HG02852 (cell line): ENCODE measurements at regions not wholly inside any gene's neighbourhood (a gene's known extent, or its start where the extent isn't known, plus 50 kb on each side); places are given as distances from the start of the nearest gene placed in this dataset.

Source experiments
- ATAC-seq: cut with Tn5 transposase; IDR thresholded peaks from one replicate; pipeline ENCODE4 v1.9.1; 2021; ENCODE audit warnings: mild to moderate bottlenecking, moderate library complexity; ENCODE audit not compliant: unreplicated experiment

DNA sequence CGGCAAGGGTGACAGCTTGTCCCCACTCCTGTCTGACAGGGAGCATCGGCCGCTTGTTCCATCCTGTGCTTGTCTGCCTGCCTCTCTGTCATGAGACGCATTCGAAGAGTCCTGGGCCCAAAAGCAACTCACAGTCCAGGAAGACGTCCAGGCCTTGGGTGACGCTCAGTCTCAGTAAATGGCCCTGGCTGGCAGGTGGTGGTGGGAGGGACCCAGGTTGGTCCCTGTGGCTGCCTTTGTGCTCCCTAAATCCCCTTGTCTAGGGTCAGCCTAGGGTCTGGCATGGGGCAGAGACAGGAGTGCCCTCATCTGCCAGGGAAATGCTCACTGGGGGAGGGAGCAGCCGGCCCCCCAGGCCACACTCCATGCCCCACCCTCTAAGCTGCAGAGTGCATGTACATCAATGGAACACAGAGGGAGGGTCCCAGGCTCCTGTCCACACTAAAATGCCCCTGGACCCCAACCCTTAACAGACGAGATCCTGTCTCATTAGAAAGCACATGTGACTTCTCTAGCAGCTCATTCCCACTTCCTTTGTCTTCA lies 295.2 kb upstream of the ZNF32 start:
- ATAC-seq: no peak

DNA sequence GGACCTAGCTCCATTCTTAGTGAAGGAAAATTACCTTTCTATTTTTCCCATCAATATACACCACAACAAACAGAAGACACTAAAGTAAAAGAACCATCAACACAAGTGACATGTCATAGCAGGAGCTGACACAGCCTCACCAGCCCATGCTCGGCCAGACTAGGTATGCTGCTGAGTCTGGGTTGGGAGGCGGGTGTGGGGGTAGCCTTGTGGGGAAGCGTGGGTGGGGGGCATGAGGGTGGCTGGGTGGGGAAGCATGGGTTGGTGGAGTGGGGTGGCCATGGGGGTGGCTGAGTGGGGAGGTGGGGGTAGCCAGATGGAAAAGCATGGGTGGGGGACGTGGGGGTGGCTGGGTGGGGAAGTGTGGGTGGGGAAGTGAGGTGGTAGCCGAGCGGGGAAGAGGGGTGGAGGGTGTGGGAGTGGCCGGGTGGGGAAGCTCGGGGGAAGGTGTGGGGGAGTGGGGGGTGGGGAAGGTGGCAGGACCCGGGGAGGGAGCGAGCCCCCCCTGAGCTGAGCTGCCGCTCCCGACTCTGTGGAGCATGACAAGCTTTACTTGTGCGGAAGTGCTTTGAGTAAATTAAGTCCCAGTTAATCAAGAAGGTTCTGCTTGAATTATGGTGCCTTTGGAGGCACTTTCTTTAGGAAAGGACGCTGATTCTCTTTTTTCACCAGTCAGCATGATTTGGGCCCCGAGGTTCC lies 294.6 kb upstream of the ZNF32 start:
- ATAC-seq: no peak

DNA sequence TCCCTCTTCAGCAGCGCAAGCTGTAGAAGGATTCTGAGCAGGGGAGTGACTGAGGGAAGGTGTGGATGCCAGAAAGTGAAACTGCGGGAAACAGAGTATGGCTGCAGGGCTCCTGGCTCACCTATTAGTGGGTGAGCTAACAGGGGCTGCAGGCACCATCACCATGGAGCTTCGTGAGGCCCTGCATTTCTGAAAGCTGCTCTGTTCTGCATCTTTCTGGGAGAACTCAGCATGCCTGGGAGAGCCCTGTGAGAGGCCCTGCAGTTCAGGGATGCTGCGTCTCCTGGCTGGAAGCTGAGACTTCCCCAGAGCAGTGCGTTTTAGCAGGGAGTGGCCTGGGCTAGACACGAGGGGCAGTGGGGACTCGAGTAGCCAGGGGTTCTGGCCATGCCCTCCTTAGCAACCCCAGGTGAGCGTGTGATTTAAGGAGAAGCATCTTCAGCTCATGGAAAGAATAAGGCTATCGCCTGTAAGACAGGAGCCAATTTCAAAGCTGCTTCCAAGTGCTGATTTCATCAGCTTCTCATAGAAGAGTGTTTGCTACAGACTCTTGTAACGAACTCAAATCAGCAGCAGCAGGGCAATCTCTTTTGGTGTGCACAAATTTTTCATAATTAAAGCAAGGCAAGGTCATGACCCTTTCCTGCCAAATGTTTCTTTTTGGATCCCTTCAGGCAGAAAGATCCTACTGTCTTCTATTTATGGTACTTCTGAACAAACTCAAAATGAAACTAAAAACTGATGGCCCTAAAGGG lies 293.6 kb upstream of the ZNF32 start:
- ATAC-seq: no peak

DNA sequence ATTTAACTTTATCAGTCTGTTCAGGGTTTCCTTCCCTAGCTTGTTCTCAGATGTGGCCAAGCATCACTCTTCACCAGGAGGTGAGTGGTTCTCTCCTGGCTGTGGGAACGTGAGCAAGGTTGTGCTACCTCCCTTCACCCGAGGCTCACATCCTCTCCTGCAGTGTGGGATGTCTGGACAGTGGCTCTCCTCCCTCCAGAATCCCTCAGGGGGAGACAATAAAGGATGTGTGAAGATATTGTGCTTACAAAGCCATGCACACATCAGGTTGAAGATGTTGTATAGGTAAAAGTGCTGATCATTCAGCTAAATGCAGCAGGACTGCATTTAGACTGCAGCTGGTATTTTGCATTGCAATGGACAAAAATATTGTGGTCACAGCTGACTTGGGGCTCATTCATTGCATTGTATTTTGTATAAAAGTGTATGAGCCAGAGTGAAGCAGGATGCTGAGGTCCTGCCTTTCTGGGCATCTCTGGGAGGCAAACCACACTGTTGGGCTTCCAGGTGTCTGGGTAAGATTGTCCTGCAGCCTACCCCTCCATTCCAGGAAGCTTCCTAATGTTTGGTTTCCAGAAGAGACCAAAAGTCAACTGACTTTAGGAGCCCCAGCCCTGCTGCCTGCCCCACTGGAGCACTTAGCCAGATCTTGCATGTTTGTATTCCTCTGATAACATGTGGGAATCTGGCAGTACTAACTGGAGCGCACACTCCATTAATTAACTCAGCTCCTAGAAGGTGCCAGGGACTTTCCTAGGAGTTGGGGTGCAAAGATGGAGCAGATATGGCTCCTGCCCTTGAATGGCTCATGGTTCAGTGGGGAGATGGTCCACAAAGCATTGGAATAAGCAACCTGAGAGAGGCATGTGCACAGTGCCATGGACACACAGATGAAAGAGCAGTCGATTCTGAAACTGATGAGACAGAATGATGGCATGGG lies 292.5 kb upstream of the ZNF32 start:
- ATAC-seq: no peak

DNA sequence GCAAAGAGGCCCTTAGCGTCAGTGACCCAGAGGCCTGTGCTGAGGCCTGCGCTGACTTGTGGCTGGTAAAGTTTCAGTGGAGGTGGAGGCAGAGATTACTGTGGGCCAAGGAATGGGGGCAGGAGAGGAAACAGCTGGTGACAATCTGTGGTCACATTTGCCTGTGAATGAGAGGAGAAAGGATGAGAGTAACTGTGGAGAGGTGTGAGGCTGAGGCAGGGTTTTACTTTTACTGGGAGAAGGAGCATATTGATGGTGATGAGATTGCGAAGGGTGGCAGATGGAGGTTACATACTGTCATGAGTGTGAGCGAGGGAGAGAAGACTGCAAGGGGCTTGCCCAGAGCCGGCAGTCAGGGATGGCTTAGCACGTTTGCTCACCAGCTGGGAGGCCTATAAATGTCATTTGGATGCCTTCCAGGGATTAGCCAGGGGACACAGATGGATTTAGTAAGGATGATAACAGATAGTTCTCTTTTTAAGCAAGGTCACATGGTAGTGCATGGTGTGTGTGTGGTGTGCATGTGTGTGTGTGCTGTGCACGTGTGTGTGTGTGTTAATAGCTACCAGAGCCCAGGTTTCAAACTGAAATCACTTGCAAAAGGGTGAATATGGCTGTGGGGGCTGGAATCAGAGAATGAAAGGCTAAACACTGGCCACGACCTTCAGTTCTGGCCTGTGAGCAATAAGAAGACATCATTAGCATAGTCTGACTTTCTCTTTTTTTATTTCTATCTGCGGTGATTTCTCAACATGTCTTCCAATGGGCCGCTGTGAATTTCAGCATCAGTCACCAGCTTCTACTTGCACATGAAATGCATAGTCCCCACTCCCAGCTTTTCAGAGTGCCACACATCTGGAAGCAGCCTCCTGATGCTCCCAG lies 291.5 kb upstream of the ZNF32 start:
- no peak for ATAC-seq

DNA sequence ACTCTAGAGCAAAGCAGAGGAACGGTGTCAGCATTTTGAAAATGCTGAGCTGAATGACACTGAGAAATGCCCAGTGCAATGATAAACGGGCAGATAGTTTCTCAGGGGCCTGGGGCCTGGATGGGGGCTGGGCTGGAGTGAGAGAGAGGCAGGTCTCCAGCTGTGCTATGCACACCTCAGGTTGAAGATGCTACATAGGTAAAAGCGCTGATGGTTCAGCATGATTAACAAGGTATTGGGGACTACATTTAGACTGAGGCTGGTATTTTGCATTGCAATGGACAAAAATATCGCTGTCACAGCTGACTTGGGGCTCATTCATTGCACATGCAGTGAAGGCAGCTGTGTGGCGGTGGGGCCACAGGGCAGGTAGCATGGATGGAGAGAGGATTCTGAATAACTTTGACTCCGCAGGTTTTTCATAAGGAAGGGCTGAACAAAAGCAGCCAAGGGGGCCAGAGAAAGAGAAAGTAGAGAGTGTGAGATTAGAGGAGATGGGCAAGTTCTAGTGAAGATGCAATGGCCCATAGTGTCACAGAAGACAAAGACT lies 290.8 kb upstream of the ZNF32 start:
- ATAC-seq: no peak

DNA sequence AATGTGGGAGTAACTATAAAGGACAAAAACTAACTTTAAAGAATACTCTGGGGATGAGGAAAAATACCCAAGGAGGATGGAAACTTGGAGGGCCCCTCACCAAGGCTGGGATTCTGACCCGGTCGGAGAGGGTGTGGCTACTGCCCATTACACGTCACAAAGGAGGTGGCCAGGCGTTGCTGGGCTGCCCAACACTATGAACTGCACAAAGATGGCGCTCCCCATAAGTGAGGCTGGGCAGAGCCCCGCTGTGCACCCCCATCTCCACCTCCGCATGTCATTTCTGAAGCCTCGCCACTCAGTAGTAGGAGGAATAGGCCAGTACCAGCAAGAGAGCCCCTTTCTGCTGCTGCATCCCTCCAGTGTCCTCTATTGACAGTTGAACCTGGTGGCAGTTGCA lies 290.1 kb upstream of the ZNF32 start:
- no peak for ATAC-seq

DNA sequence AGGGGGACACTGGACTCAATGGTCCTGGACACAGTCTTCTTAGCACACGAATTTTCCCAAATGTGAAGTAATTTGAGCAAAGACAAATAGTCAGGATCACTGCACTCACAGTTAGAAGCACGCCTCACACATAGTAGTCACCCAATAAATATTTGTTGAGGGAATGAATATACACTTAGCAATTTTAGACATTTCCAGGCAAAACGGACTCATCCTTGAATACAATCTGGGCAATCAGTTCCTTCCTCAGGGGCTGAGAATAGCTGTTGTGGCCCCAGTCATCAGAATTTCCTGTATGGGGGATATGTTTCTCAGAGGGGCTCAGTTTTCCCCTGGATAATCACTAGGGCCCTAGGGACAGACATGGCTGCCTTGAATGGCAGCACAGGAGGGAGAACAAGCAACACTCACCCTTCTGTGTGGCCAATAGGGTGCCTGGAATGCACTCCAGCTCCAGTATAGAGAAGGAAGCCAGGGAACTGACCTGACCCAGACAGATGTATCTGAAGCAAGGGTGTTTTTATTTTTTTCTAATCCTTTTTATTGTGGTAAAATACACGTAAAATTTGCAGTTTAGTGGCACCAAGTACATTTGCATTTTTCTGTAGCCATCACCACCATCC lies 282.7 kb upstream of the ZNF32 start:
- ATAC-seq: no peak

DNA sequence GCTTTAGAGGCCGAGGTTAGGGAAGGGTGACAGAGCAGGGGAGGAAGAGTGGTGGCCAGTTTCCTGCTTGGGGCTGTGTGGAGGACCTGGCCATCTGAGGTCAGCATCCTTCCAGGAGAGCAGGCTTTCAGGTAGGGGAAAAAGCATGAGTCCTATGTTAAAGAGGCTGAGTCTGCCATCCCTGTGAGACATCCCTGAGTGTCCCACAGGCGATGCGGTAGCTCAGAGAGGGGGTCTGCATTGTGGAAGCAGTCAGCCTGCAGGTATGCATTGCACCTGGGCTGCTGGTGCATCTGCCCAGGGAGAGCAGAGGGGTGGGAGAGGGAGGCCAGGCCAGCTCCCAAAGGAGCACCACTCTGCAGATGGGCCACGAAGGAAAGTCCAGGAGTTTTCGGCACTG lies 282.1 kb upstream of the ZNF32 start:
- no peak for ATAC-seq

DNA sequence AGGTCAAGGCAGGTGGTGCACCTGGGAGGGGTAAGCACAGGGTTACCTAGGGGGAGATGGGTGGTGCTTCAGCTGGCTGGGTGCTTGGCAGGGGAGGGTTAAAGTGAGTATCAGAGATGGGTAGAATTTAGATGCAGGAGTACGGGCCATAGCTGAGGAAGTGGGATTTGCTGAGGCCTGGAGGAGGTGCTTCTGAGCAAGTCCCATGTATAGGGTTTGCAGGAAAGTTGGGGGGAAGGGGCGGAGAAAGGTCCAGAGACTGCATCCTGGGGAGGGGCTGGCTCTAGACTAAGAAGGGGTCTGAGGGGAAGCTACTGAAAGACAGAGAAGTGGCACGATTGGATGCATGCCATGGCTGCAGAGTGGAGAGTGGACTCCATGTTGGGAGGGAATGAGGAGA lies 281.6 kb upstream of the ZNF32 start:
- ATAC-seq: no peak

DNA sequence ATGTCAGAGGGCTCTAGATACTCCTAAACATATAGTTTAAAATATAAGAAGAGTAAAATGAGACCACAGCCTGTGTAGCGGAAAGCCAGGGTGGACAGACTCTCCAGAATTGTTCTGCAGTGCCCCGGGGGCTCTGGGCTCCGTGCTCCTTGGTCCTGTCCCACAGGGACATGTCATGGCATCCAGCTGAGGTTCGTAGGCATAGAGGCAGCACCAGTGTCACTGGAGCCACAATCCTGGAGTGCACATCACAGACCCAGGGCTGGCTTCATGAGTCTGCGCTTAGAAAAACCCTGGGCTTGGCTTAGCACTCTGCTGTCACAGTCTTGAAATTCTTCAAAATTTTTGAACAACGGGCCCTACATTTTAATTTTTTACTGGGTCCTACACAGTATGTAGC lies 280.4 kb upstream of the ZNF32 start:
- no peak for ATAC-seq

DNA sequence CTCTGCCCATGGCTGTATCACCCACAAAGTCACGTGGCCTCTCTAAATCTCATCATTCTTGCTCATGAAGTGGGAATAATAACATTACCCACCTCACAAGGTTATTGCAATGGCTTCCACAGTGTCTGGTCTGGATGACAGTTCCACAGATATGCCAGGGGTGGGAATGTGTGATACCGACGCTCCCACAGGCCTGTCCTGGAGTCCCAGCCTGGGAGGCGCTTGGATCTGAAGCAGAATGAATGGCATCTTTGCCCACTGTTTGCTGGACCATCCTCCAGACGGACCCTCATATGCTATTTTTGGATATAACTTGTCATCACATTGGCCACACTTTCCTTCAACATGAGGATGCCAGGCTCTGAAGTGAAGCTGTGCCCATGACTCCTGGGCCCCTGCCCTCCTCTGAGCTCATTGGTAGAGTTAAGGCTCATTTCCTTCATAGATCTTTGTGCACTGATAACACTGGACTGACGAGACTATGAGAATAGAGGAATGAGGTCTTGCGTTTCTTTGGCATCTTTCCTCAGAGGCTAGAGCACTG lies 279.8 kb upstream of the ZNF32 start:
- ATAC-seq: no peak

DNA sequence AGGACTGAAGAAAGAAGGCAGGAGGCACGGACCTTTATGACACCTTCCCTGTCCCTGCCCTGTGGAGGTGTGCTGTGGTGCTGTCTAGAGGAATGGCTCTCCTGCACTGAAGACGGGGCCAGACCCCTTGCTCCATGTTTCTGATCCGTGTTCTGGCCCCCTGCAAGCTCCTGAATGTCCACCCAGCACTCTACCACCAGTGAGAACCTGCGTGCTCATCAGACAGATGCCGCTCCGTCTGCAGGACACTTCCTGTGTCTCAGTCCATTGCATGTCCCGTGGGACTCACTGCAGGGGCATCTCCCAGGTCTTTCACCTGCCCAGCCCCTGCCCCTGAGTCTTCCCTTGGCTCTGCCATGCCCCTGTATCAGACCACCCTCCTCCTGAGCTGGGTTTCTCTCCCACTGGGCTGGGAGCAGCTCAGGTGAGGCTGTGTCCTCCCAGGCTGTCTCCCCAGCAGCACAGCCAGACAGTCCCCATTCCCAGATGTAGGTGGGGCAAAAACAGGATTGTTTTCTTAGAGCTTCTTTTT lies 278.3 kb upstream of the ZNF32 start:
- no peak for ATAC-seq

DNA sequence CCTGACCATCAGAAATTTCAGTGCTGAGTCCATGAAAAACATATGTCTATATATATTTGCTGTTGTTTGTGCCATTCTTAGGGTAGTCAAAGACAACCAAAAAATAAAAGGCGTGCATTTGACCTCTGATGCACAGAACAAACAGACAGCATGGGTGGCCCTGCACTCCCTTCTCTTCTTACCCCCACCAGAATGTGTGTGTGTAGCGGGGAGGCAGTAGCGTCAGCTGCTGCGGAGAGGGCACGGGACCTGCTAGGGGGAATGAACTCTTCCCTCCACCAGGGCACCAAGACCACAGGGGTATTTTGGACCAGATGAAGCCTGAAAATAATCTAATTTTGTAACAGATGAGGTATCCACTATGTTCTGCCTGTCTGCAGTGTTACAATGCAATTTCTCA lies 277.7 kb upstream of the ZNF32 start:
- ATAC-seq: no peak

DNA sequence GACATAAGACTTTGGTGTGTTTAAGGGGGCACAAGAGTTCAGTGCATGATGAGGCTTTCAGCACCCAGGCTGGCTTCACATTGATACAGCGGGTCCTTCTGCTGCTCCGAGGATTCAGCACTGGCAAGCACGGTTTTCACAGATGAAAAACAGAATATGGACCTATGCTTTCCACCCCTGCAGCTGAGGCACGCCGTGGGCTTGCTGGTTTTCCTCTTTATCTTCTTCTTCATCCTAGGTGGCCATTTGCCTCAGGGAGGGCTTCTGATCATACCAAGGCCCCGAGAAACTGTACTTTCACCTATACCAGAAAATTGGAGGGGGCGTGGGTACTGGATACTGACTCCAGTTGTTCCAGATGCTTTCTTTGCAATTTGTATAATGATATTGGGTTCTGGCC lies 277.1 kb upstream of the ZNF32 start:
- ATAC-seq: no peak

DNA sequence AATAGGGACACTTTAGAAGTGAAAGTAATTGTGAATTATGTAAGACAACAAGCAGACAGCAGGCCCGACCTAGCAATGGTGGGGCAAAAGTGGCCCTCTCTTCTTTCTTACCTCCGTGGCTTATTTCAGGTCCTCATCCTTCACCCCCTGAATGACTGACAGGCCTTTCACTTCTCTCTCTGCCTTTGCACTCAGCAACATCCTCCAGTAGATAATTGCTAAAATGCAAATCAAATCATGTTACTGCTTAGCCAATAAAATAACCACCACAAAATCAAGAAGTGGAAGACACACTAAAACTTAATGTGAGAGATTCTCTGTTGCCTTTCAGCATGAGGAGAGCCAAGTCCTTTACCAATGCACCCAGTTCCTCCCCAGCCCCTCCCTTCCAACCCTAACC lies 274.6 kb upstream of the ZNF32 start:
- ATAC-seq: no peak

DNA sequence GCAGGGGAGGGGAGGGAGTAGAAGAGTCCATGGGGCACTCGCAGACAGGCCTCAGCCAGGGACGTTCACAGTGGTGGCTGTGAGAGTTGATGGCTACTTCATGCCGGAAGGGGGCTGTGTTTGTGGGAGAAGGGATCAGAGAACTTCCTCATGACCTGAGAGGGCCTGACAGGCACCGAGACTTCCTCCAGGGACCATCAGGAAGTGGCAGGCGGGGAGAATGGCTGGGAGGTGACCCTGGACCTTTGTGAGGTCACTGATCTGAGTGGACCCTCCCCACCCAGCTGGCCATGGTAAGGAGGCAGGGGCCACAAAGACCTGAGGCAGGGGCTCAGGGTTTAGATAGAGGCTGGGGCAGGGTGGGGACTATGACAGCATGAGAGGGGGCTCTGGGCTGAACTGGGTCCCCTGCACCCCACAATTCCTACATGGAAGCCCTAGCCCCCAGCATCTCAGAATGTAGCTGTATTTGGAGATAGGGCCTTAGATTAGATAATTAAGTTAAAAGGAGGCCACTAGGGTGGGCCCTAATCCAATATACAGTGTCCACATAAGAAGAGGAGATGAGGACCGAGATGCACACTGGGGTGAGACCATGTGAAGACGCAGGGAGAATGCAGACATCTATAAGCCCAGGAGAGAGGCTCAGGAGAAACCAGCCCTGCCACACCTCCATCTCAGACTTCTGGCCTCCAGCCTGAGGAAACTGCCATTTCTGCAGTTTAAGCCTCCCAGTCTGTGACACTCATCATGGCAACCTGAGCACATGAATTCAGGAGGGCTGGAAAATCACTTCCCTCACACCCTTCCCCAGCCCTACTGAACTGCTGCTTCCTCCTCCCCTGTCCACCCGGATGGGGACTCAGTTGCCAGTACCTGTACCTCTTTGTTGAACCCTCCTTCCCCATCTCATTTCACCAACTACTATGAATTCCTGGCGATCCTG lies 273.9 kb upstream of the ZNF32 start:
- ATAC-seq: no peak

DNA sequence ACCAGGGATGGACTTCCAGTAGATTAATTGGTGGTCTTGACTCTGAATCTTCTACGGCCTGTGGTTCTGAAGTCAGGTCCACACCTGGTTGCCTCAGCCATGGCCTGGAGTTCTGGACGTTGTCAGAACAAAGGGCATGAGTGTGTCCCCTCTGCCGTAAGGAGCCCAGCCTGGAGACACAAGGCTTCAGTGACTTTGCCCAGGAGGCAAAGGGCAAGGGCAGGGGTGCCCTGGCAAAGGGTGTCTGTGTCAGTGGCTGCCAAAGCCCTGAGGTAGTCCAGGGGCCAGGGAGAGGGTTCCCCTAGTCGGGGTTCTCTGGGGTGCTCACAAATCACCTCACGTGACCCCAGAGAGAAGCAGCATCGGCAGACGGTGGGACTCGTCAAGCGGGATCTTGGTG lies 273.2 kb upstream of the ZNF32 start:
- no peak for ATAC-seq
